HAP-1 (cell line): ENCODE measurements at regions not wholly inside any gene's neighbourhood (a gene's known extent, or its start where the extent isn't known, plus 50 kb on each side); places are given as distances from the start of the nearest gene placed in this dataset.
A peak's percentile ranks its signal among the peaks of the same experiment; 100 is the strongest.
"Not testable (repeated sequence)": the region's sequence is repeated elsewhere in the genome, so short reads cannot be mapped to it uniquely, and the experiment has no call there.

ENCODE experiments used
- DNase-seq, 2 experiments: peaks; one replicate each; pipeline ENCODE4 v3.0.0-alpha.2; 2016 to 2020; ENCODE audit warnings: low spot score in 2 of 2
- H3K27me3 ChIP-seq: fragments of 250-450 bp; sonication (Bioruptor Pico); 2 replicates; pipeline ENCODE4 v1.5.1; 2020; ENCODE audit warnings: low read depth, mild to moderate bottlenecking, moderate library complexity
- H3K36me3 ChIP-seq: fragments of 250-450 bp; sonication (Bioruptor Pico); replicated peaks from 2 replicates; pipeline ENCODE4 v1.5.1; 2020; ENCODE audit warnings: mild to moderate bottlenecking
- H3K4me1 ChIP-seq: fragments of 250-450 bp; sonication (Bioruptor Pico); 2 replicates; pipeline ENCODE4 v1.5.1; 2020; ENCODE audit warnings: mild to moderate bottlenecking
- H3K4me3 ChIP-seq: fragments of 250-450 bp; sonication (Bioruptor Pico); 2 replicates; pipeline ENCODE4 v1.5.1; 2020; ENCODE audit warnings: mild to moderate bottlenecking, moderate library complexity
- H3K9me3 ChIP-seq: fragments of 250-450 bp; sonication (Bioruptor Pico); 2 replicates; pipeline ENCODE4 v1.5.1; 2020; ENCODE audit warnings: mild to moderate bottlenecking, moderate library complexity
- in situ Hi-C: fragments of 300-500 bp; cut with MboI; formaldehyde crosslinking; loops from 3 replicates; pipeline ENCODE4 v1.14.3; 2020; ENCODE audit warnings: low sequenced_read_pairs, inconsistent platforms, mixed read lengths

DNA sequence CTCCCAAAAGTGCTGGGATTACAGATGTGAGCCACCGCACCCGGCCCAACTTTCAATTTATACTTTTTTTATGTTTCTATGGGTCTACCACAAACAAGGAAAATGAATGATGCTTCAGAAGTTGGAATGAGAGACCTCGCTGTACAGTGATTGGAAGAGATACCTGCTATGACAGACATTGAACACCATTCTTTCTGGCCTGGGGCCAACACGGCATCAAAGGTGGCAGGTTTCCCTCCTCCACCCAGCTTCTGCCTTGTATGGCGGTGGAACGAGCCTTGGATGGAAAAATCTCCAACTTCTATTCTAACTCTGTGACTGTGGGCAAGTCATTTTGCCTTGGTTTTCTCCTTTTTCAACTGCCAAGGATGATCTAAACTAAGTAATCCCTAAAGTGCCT is 117.8 kb upstream of the FAM174B start:
- H3K4me1 ChIP-seq, result no peaks in the 10 kb centered on the region
- no peaks in the 10 kb centered on the region; the same call in 1 of the 2 replicates for H3K9me3 ChIP-seq
- no peak overlapping the region for H3K4me3 ChIP-seq
- in situ Hi-C loops, result no loop called here
- DNase-seq, result no peak
- H3K36me3 ChIP-seq, result no peaks in the 10 kb centered on the region
- no peaks in the 10 kb centered on the region for H3K27me3 ChIP-seq

DNA sequence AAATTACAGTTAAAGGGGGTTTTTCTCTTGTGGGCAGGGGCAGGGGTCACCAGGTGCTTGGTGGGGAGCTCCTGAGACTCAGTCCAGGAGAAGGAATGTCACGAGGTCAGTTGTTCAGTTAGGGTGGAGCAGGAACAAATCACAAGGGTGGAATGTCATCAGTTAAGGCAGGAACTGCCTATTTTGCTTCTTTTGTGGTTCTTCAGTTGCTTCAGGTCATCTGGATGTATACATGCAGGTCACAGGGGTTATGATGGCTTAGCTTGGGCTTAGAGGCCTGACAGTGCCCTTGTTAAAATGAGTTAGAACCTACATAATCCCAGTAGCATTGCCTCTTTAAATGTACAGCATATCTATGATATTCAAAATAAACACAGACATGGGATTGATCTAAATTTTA is 120.2 kb upstream of the CHD2 start:
- Histone ChIP-seq H3K27me3 (no peaks in the 10 kb centered on the region), H3K4me3 (no peak overlapping the region), H3K4me1 (no peaks in the 10 kb centered on the region), H3K9me3 (peaks cover 4% of the 10 kb centered on the region; the same call in 1 of the 2 replicates), H3K36me3 (no peaks in the 10 kb centered on the region)
- in situ Hi-C loops, result no loop called here
- no peak for DNase-seq

DNA sequence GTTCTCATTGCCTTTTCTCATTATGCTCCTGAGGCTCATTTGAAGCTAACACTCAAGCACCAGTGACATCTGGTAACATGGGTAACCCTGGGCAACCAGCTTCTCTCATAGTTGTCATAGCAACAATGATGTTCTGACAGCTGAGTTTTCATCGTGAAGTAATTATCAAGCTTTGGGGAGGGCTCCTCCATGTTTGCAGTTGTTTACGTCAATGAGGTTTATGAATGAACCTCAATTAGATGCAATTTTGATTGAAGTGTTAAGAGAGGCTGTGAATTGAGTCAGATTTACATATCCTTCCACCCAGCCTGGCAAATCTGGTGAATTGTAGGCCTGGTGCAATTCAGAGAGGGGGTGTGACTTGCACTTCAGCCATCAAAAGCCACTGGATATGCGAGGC is 119.3 kb upstream of the CHD2 start:
- in situ Hi-C loops, result no loop called here
- no peak overlapping the region for H3K4me3 ChIP-seq
- H3K9me3 ChIP-seq, result peaks cover 4% of the 10 kb centered on the region; the same call in 1 of the 2 replicates
- no peaks in the 10 kb centered on the region for H3K27me3 ChIP-seq
- no peak for DNase-seq
- no peaks in the 10 kb centered on the region; the same call in 1 of the 2 replicates for H3K4me1 ChIP-seq
- H3K36me3 ChIP-seq, result no peaks in the 10 kb centered on the region

DNA sequence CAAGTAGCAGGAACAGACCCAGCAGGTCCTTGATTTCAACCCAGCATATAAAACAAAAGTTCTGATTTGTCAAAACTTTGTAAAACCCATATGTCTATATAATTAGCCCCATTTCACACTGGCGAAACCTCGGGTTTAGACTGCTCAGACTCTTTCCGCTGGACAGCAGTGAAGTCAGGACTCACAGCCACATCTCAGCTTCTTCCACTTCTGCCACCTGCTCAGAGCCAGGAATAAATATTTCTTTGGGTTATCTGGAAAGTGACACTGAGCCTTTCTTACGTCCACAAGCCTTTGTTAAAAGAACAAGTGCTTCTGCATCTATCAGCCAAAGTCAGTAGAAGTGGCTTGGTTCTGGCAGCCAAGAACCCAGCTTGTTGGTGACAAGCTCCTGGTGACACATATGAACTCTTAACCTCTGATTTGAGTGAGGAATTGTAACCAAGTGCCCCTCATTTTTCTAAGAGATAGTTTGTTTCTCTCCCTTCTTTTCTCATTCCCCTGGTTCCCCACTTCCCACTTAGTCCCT is 118.1 kb upstream of the CHD2 start:
- no peak for DNase-seq
- peaks cover 4% of the 10 kb centered on the region; the same call in 1 of the 2 replicates for H3K9me3 ChIP-seq
- H3K4me3 ChIP-seq, result no peak overlapping the region
- in situ Hi-C loops, result no loop called here
- no peaks in the 10 kb centered on the region for H3K36me3 ChIP-seq
- no peaks in the 10 kb centered on the region; the same call in 1 of the 2 replicates for H3K4me1 ChIP-seq
- H3K27me3 ChIP-seq, result no peaks in the 10 kb centered on the region

DNA sequence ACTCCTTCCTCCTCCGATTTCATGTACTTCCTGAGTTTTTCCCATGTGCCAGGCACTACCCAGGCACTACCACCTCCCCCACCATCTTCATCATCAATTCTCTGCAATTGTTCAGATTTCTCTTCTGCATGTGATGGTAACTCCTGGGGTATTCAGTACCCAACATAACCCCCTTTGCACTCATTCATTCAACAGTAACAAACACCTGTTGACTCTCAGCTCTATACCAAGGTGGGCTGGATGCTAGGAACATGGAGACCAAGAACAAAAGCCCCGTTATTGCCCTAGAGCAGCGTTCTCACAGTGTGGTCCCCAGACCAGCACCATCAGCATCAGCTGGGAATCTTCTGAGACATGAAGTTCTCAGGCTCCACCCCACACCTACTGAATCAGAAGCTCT is 113.0 kb upstream of the CHD2 start:
- no peaks in the 10 kb centered on the region for H3K9me3 ChIP-seq
- no peaks in the 10 kb centered on the region; the same call in 1 of the 2 replicates for H3K4me1 ChIP-seq
- in situ Hi-C loops, result no loop called here
- H3K27me3 ChIP-seq, result no peaks in the 10 kb centered on the region
- DNase-seq, result no peak
- H3K4me3 ChIP-seq, result no peak overlapping the region
- no peaks in the 10 kb centered on the region for H3K36me3 ChIP-seq

DNA sequence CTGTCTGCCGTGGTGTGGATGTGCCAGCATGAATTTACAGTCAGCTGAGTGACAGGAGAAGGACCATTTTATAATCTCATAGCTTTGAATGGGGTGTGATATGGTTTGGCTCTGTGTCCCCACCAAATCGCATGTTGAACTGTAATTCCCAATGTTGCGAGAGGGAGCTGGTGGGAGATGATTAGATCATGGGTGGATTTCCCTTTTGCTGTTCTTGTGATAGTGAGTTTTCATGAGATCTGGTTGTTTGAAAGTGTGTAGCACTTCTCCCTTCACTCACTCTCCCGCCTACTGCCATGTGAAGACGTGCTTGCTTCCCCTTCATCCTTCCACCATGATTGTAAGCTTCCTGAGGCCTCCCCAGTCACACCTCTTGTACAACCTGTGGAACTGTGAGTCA is 111.9 kb upstream of the CHD2 start:
- Histone ChIP-seq H3K4me1 (no peaks in the 10 kb centered on the region; the same call in 1 of the 2 replicates), H3K4me3 (no peak overlapping the region), H3K27me3 (no peaks in the 10 kb centered on the region), H3K36me3 (no peaks in the 10 kb centered on the region), H3K9me3 (no peaks in the 10 kb centered on the region)
- DNase-seq, result no peak
- in situ Hi-C loops, result no loop called here

DNA sequence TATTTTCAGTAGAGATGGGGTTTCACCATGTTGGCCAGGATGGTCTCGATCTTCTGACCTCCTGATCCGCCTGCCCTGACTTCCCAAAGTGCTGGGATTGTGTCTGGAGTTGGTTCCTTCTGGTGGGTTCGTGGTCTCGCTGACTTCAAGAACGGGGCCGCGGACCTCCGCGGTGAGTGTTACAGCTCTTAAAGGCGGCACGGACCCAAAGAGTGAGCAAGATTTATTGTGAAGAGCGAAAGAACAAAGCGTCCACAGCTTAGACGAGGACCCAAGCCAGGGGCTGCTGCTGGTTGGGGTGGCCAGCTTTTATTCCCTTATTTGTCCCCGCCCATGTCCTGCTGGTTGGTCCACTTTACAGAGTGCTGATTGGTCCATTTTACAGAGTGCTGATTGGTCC is 111.3 kb upstream of the CHD2 start:
- DNase-seq, H3K36me3 ChIP-seq, H3K4me3 ChIP-seq, in situ Hi-C loops, H3K4me1 ChIP-seq, H3K27me3 ChIP-seq, H3K9me3 ChIP-seq: not testable (repeated sequence)

DNA sequence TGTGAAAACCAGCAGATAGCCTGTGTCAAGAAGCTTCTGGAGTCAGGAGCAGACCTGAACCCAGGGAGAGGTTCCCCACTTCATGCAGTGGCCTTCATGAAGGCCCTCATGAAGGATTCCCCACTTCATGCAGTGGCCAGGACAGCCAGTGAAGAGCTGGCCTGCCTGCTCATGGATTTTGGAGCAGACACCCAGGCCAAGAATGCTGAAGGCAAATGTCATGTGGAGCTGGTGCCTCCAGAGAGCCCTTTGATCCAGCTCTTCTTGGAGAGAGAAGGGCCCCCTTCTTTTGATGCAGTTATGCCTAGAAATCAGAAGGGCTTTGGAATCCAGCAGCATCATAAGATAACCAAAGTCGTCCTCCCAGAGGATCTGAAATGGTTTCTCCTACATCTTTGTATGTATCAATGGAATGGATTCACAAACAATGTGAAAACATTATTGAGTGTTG is 103.9 kb upstream of the CHD2 start:
- no peaks in the 10 kb centered on the region for H3K36me3 ChIP-seq
- no peak for DNase-seq
- H3K9me3 ChIP-seq, result no peaks in the 10 kb centered on the region
- in situ Hi-C loops, result no loop called here
- no peaks in the 10 kb centered on the region for H3K27me3 ChIP-seq
- no peak overlapping the region for H3K4me3 ChIP-seq
- no peaks in the 10 kb centered on the region for H3K4me1 ChIP-seq

DNA sequence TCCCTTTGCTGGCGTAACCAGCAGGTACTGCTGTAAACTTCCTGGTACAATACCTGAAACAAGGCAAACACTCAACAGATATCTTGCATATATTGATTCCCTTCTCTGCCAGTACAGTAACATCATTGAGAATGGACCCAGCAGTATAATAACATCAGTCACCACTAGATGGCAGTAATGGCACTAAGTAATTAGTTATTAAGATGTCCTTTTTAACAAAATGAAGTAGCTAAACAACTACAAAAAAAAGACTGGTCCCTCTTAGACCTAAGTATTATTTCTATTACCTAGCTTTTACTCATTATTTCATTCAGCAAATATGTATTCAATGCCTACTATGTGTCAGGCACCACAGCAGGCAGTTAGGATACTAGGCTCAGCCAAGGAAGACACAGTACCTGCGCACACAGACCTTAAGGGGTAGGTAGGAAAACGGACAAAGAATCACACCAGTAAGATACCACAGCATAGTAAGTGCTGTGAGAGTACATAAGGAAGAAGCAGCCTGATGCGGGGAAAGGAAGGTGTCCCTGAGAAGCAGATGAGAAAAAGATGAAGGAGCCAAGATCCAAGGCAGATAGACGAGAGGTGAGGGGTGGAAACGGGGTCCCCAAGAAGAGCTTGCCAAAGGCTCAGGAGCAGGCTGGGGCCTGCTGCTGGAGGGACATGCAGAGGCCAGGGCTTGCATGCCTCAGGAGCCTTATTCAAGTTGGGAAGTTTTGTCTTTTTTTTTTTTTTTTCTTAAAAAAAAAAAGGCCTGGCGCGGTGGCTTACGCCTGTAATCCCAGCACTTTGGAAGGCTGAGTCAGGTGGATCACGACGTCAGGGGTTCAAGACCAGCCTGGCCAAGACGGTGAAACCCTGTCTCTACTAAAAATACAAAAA is 102.7 kb upstream of the CHD2 start:
- H3K27me3 ChIP-seq, result no peaks in the 10 kb centered on the region
- in situ Hi-C loops, result no loop called here
- H3K36me3 ChIP-seq, result no peaks in the 10 kb centered on the region
- no peaks in the 10 kb centered on the region for H3K9me3 ChIP-seq
- no peaks in the 10 kb centered on the region for H3K4me1 ChIP-seq
- no peak overlapping the region for H3K4me3 ChIP-seq
- DNase-seq, result peak; percentile 62 to 66

DNA sequence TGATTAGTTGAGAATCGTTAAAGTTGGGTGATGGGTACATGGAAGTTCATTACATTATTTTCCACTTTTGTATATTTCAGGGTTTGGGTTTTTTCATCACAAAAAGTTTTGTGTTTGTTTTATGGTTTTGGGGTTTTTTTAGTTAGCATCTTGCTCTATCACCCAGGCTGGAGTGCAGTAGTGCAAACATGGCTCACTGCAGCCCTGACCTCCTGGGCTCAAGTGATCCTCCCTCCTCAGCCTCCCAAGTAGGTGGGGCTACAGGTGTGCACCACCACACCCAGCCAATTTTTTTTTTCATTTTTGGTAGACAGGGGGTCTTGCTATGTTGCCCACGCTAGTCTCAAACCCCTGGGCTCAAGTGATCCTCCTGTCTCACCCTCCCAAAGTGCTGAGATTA is 100.1 kb upstream of the CHD2 start:
- in situ Hi-C loops, result loop anchor here (10.0 kb wide), 1 partner anchor 115 kb away; no protein-coding TSS in a partner anchor
- Histone ChIP-seq H3K9me3 (no peaks in the 10 kb centered on the region), H3K4me3 (no peak overlapping the region), H3K36me3 (no peaks in the 10 kb centered on the region), H3K4me1 (peaks cover 8% of the 10 kb centered on the region), H3K27me3 (no peaks in the 10 kb centered on the region)
- DNase-seq, result no peak

DNA sequence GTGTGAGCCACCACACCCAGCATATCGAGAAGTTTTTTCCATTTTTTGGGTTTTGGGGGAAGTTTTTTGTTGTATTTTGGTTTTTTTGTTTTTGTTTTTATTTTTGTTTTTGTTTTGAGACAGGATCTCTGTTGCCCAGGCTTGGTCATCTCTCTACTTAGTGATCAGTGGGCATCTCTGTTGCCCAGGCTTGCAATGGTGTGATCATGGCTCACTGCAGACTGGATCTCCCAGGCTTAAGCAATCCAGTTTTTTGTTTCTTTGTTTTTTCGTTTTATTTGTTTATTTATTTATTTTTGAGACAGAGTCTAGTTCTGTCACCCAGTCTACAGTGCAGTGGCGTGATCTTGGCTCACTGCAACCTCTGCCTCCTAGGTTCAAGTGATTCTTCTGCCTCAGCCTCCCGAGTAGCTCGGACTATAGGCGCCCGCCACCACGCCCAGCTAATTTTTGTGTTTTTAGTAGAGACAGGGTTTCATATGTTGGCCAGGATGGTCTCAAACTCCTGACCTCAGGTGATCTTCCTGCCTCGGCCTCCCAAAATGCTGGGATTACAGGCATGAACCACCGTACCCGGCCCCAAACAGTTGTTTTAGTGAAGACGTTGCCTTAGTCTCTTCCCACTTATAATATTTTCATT is 99.6 kb upstream of the CHD2 start:
- not testable (repeated sequence) for H3K36me3 ChIP-seq, H3K4me1 ChIP-seq, H3K4me3 ChIP-seq, H3K27me3 ChIP-seq, DNase-seq, H3K9me3 ChIP-seq
- in situ Hi-C loops, result loop anchor here (10.0 kb wide), 1 partner anchor 114 kb away; no protein-coding TSS in a partner anchor

DNA sequence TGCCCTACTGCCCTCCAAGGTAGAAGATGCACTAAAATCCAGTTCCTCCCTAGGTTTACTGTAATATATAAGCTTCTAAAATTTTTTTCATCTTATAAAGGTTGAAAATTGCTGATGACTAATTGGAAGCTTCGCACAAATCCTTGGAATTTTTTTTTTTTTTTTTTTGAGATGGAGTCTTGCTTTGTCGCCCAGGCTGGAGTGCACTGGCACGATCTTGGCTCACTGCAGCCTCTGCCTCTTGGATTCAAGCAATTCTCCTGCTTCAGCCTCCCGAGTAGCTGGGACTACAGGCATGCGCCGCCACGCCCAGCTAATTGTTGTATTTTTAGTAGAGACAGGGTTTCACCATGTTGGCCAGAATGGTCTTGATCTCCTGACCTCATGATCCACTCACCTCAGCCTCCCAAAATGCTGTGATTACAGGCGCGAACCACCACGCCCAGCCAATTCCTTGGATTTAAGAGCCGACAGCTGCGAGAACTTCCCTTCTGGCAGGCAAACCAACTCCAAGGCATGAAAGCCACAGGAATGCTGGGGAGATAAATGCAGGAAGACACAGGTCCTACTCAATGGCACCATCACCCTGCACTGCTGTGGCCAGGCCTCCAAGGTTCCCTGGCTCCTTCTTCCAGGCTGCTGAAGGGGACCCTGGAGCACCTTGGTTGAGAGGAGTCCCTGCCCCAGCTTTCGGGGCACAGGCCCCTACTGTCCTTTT is 98.9 kb upstream of the CHD2 start:
- not testable (repeated sequence) for H3K36me3 ChIP-seq, H3K4me1 ChIP-seq, H3K4me3 ChIP-seq, H3K27me3 ChIP-seq, DNase-seq, H3K9me3 ChIP-seq
- in situ Hi-C loops, result loop anchor here (10.0 kb wide), 1 partner anchor 114 kb away; no protein-coding TSS in a partner anchor

DNA sequence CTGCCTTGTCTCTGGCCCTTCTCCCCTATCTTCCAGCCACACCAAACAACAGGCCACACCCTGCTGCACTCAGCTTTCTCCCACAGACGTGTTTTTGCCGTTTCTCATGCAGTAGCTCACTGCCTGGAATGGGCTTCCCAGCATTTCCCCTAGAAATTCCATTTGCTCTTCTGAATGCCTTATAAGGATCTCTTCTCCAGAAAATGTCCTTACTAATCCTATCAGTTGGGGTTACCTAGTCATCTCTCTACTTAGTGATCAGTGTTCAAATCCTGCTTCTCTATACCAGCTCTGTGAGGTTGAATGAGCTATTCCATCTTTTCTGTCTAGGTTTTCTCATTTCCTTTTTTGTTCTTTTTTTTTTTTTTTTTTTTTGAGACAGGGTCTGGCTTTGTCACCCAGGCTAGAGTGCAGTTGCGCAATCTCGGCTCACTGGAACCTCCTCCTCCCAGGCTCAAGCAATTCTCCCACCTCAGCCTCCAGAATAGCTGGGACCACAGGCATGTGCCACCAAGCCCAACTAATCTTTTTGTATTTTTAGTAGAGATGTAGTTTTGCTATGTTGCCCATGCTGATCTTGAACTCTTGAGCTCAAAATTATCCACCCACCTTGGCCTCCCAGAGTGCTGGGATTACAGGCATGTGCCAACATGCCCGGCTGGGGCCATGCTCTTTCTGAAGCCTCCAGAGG is 98.2 kb upstream of the CHD2 start:
- in situ Hi-C loops, result loop anchor here (10.0 kb wide), 1 partner anchor 113 kb away; no protein-coding TSS in a partner anchor
- Histone ChIP-seq H3K9me3 (no peaks in the 10 kb centered on the region), H3K4me3 (no peak overlapping the region), H3K27me3 (no peaks in the 10 kb centered on the region), H3K4me1 (peaks cover 8% of the 10 kb centered on the region), H3K36me3 (no peaks in the 10 kb centered on the region)
- peak in 1 of 2 experiments; percentile 34 for DNase-seq
